Head of caudate nucleus (tissue), 42 donors: ENCODE measurements at regions not wholly inside any gene's neighbourhood (a gene's known extent, or its start where the extent isn't known, plus 50 kb on each side); places are given as distances from the start of the nearest gene placed in this dataset.

Source experiments
- DNase-seq, 42 donors: peaks; one replicate each; pipeline versions ENCODE4 v3.0.0 to v3.0.0-alpha.2; 2020 to 2021; ENCODE audit warnings: mixed read lengths in 7 of 42
- intact Hi-C: fragments of 100-400 bp; cut with DNase I; formaldehyde crosslinking; loops from one replicate; pipeline ENCODE4 v1.15.0; 2022

GRCh38 chrX:78506248-78506647 is 152.9 kb downstream of the RTL3 start:
- DNase-seq: no peak
- intact Hi-C loops: no loop called here

GRCh38 chrX:78496483-78496882 is 162.6 kb downstream of the RTL3 start:
- DNase-seq: no peak
- intact Hi-C loops: no loop called here

- no peak for DNase-seq
Measured at GRCh38 chrX:78493180-78493579, 165.8 kb upstream of the CYSLTR1 start.

GRCh38 chrX:78476701-78477100 is 149.3 kb upstream of the CYSLTR1 start:
- no peak for DNase-seq
- intact Hi-C loops: no loop called here

More at GRCh38 chrX:78493180-78493579, 165.8 kb upstream of the CYSLTR1 start:
- intact Hi-C loops: no loop called here

- intact Hi-C loops: no loop called here
- DNase-seq: no peak
Measured at GRCh38 chrX:78456909-78457308, 129.5 kb upstream of the CYSLTR1 start.

- intact Hi-C loops: no loop called here
Measured at GRCh38 chrX:78455901-78456300, 128.5 kb upstream of the CYSLTR1 start.

GRCh38 chrX:78452356-78452755 is 124.9 kb upstream of the CYSLTR1 start:
- no peak for DNase-seq
- intact Hi-C loops: no loop called here

More at GRCh38 chrX:78455901-78456300, 128.5 kb upstream of the CYSLTR1 start:
- DNase-seq: no peak

GRCh38 chrX:78437621-78438020 is 110.2 kb upstream of the CYSLTR1 start:
- intact Hi-C loops: no loop called here
- no peak for DNase-seq

- intact Hi-C loops: no loop called here
- no peak for DNase-seq
Measured at GRCh38 chrX:78429172-78429571, 101.8 kb upstream of the CYSLTR1 start.

- intact Hi-C loops: no loop called here
Measured at GRCh38 chrX:78388663-78389062, 61.3 kb upstream of the CYSLTR1 start.

GRCh38 chrX:78387364-78387763 is 60.0 kb upstream of the CYSLTR1 start:
- intact Hi-C loops: no loop called here
- DNase-seq: no peak

More at GRCh38 chrX:78388663-78389062, 61.3 kb upstream of the CYSLTR1 start:
- no peak for DNase-seq

GRCh38 chrX:78384486-78384885 is 57.1 kb upstream of the CYSLTR1 start:
- DNase-seq: no peak
- intact Hi-C loops: no loop called here

GRCh38 chrX:78383594-78383993 is 56.2 kb upstream of the CYSLTR1 start:
- intact Hi-C loops: no loop called here
- DNase-seq: no peak

- intact Hi-C loops: no loop called here
- DNase-seq: no peak
Measured at GRCh38 chrX:78378476-78379115, 51.2 kb upstream of the CYSLTR1 start.
